ENCODE measurements at regions not wholly inside any gene's neighbourhood (a gene's known extent, or its start where the extent isn't known, plus 50 kb on each side); places are given as distances from the start of the nearest gene placed in this dataset.

DNA sequence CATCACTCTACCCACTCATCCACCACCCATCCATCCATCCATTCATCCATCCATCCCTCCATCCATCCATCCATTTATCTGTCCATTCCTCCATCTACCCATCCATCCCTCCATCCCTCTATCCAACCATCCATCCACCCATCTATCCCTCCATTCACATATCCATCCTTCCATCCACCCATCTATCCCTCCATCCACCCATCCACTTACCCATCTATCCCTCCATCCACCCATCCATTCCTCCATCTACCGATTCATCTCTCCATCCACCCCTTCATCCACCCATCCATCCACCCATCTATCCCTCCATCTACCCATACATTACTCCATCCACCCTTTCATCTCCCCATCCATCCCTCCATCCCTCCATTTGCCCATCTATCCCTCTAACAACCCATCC lies 239.6 kb upstream of the SHH start:
- TF ChIP-seq EZH2 (IDR thresholded peaks at IDR 0.05; ENCODE audit: borderline replicate concordance, insufficient read depth, low read length, poor library complexity, severe bottlenecking) (no peak), EP300 (conservative IDR thresholded peaks at IDR 0.05; ENCODE audit: poor library complexity, severe bottlenecking) (no peak), MXI1 (conservative IDR thresholded peaks at IDR 0.05; ENCODE audit: poor library complexity, severe bottlenecking) (no peak), POLR2AphosphoS5 (IDR thresholded peaks at IDR 0.05) (no peak), RAD21 (conservative IDR thresholded peaks at IDR 0.05) (no peak)
- TF ChIP-seq, protein P1, sequence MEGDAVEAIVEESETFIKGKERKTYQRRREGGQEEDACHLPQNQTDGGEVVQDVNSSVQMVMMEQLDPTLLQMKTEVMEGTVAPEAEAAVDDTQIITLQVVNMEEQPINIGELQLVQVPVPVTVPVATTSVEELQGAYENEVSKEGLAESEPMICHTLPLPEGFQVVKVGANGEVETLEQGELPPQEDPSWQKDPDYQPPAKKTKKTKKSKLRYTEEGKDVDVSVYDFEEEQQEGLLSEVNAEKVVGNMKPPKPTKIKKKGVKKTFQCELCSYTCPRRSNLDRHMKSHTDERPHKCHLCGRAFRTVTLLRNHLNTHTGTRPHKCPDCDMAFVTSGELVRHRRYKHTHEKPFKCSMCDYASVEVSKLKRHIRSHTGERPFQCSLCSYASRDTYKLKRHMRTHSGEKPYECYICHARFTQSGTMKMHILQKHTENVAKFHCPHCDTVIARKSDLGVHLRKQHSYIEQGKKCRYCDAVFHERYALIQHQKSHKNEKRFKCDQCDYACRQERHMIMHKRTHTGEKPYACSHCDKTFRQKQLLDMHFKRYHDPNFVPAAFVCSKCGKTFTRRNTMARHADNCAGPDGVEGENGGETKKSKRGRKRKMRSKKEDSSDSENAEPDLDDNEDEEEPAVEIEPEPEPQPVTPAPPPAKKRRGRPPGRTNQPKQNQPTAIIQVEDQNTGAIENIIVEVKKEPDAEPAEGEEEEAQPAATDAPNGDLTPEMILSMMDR (IDR thresholded peaks at IDR 0.05; ENCODE audit: poor library complexity, severe bottlenecking): no peak
- TF ChIP-seq, protein P2, sequence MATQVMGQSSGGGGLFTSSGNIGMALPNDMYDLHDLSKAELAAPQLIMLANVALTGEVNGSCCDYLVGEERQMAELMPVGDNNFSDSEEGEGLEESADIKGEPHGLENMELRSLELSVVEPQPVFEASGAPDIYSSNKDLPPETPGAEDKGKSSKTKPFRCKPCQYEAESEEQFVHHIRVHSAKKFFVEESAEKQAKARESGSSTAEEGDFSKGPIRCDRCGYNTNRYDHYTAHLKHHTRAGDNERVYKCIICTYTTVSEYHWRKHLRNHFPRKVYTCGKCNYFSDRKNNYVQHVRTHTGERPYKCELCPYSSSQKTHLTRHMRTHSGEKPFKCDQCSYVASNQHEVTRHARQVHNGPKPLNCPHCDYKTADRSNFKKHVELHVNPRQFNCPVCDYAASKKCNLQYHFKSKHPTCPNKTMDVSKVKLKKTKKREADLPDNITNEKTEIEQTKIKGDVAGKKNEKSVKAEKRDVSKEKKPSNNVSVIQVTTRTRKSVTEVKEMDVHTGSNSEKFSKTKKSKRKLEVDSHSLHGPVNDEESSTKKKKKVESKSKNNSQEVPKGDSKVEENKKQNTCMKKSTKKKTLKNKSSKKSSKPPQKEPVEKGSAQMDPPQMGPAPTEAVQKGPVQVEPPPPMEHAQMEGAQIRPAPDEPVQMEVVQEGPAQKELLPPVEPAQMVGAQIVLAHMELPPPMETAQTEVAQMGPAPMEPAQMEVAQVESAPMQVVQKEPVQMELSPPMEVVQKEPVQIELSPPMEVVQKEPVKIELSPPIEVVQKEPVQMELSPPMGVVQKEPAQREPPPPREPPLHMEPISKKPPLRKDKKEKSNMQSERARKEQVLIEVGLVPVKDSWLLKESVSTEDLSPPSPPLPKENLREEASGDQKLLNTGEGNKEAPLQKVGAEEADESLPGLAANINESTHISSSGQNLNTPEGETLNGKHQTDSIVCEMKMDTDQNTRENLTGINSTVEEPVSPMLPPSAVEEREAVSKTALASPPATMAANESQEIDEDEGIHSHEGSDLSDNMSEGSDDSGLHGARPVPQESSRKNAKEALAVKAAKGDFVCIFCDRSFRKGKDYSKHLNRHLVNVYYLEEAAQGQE (IDR thresholded peaks at IDR 0.05; ENCODE audit: borderline replicate concordance): no peak

Measured in neural cell (in vitro differentiated cells).